ENCODE measurements at regions not wholly inside any gene's neighbourhood (a gene's known extent, or its start where the extent isn't known, plus 50 kb on each side); places are given as distances from the start of the nearest gene placed in this dataset.

DNA sequence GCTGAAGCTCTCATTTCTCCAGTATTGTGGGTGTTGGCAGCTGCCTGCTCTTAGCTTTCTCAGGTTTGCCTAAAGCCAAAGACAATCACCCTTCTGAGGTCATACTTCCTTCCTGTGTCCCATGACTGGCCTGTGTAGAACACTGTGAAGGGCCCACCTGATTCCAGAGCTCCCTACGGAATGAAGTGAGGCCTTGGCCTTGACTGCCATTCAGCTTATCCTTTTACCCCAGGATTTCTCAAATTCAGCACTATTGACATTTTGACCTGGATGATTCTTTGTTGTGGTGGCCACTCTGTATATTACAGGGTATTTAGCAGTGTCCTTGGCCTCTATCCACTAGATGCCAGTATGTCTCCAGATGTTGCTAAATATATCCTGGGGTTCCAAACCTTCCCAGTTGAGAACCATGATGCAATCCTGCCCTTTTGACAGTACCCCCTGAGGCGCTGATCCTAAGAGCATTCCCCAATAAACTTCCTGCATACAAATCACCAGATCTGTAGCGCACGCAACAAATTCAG lies 112.3 kb upstream of the KRR1 start:
- ATAC-seq (peak; percentile 99), DNase-seq (ENCODE audit: low spot score) (peak; percentile 87), FAIRE-seq (peak; percentile 70)
- H3K9ac ChIP-seq (ENCODE audit: insufficient read depth, low read depth, low read length) = no peak overlapping the region
- no peaks in the 10 kb centered on the region for H4K20me1 ChIP-seq (ENCODE audit: insufficient read depth, low read length)
- intact Hi-C loops (cut with micrococcal nuclease; ENCODE audit: unreplicated experiment) = loop anchor here (1.0 to 10.0 kb wide), 6 partner anchors 44 to 414 kb away; no protein-coding TSS in a partner anchor
- ChIA-PET CTCF (ENCODE audit: low intra/inter-chr PET ratio, low total read pairs) (interaction anchor here (1.2 kb wide), 2 partner anchors 354 to 407 kb away, joined by 3 to 6 read pairs; partner anchors contain the start of gene PHLDA1), POLR2A (interaction anchor here (0.6 to 3.7 kb wide), 12 partner anchors 12 to 725 kb away, joined by 3 to 51 read pairs (median 4); partner anchors contain the start of genes BBS10 and PHLDA1)
- H3K27ac ChIP-seq (ENCODE audit: extremely low read length, insufficient read depth, low read length) = no peak overlapping the region
- H3K4me2 ChIP-seq (ENCODE audit: low read depth, low read length) = peak overlapping the region; percentile 35; the same call in 1 of the 2 replicates
- H2AFZ ChIP-seq (ENCODE audit: low read length) = peak overlapping the region; percentile 49
- H3K9me3 ChIP-seq (ENCODE audit: low read length) = no peaks in the 10 kb centered on the region
- H3K4me1 ChIP-seq (ENCODE audit: insufficient read depth, low read length) = peaks cover 40% of the 10 kb centered on the region
- 32% methylated on average over 4 of the region's 4 CpGs for WGBS (ENCODE audit: low lambda C conversion rate)
- no peak overlapping the region; a peak in 1 of 6 replicates for H3K4me3 ChIP-seq (replicated peaks in 1 of 3; ENCODE audit: insufficient read depth in 1 of 3, low read depth in 2 of 3, low read length in 3 of 3)
- in situ Hi-C loops (cut with HindIII; ENCODE audit: extremely low pct_ligation_motif_present, low pct_unique_long_range_greater_than_20kb) = no loop called here
- H3K27me3 ChIP-seq (ENCODE audit: control insufficient read depth in 1 of 2, insufficient read depth in 2 of 2, low read length in 2 of 2) = no peaks in the 10 kb centered on the region
- no peaks in the 10 kb centered on the region for H3K79me2 ChIP-seq (ENCODE audit: insufficient read depth, low read length)
- BruUV-seq (replicated peaks) = no TSS peak
- H3K36me3 ChIP-seq (replicated peaks in 1 of 2; ENCODE audit: control insufficient read depth in 1 of 2, insufficient read depth in 2 of 2, low read length in 2 of 2) = no peaks in the 10 kb centered on the region
- peak; percentile 81 for TF ChIP-seq RCOR2 (CRISPR knock-in tag; IDR thresholded peaks at IDR 0.05)
- TF ChIP-seq EHMT2 (IDR thresholded peaks at IDR 0.05; ENCODE audit: borderline replicate concordance, low read depth, low read length) = peak; percentile 64; the same call in 1 of the 2 replicates
- TF ChIP-seq, protein P1, sequence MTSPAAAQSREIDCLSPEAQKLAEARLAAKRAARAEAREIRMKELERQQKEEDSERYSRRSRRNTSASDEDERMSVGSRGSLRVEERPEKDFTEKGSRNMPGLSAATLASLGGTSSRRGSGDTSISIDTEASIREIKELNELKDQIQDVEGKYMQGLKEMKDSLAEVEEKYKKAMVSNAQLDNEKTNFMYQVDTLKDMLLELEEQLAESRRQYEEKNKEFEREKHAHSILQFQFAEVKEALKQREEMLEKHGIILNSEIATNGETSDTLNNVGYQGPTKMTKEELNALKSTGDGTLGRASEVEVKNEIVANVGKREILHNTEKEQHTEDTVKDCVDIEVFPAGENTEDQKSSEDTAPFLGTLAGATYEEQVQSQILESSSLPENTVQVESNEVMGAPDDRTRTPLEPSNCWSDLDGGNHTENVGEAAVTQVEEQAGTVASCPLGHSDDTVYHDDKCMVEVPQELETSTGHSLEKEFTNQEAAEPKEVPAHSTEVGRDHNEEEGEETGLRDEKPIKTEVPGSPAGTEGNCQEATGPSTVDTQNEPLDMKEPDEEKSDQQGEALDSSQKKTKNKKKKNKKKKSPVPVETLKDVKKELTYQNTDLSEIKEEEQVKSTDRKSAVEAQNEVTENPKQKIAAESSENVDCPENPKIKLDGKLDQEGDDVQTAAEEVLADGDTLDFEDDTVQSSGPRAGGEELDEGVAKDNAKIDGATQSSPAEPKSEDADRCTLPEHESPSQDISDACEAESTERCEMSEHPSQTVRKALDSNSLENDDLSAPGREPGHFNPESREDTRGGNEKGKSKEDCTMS (CRISPR knock-in tag; conservative IDR thresholded peaks at IDR 0.05) = no peak
- no peak for TF ChIP-seq ZSCAN22 (CRISPR knock-in tag; IDR thresholded peaks at IDR 0.05)
- 0 out of 2 replicates have a peak, but pooled peaks have one; percentile 55 for TF ChIP-seq HMG20B (CRISPR knock-in tag; conservative IDR thresholded peaks at IDR 0.05)
- TF ChIP-seq ZMYM3 (CRISPR knock-in tag; IDR thresholded peaks at IDR 0.05) = peak; percentile 78
- peak; percentile 13; the same call in 1 of the 2 replicates for TF ChIP-seq PITX1 (CRISPR knock-in tag; IDR thresholded peaks at IDR 0.05)
- TF ChIP-seq DMAP1 (CRISPR knock-in tag; IDR thresholded peaks at IDR 0.05) = peak; percentile 49; the same call in 1 of the 2 replicates
- no peak for TF ChIP-seq WIZ (CRISPR knock-in tag; IDR thresholded peaks at IDR 0.05)
- TF ChIP-seq ZFP90 (CRISPR knock-in tag; IDR thresholded peaks at IDR 0.05; ENCODE audit: borderline replicate concordance) = no peak
- TF ChIP-seq FOXK2 (IDR thresholded peaks at IDR 0.05) = peak; percentile 64; the same call in 1 of the 2 replicates
- peak in 1 of 2 experiments; percentile 97; a peak in 3 of 4 replicates for TF ChIP-seq ATF4 (CRISPR knock-in tag; IDR thresholded peaks at IDR 0.05)
- TF ChIP-seq SMARCE1 (IDR thresholded peaks at IDR 0.05; ENCODE audit: borderline replicate concordance) = no peak
- peak; percentile 60; the same call in 1 of the 2 replicates for TF ChIP-seq MED13 (CRISPR knock-in tag; IDR thresholded peaks at IDR 0.05)
- no peak for TF ChIP-seq KDM3A (CRISPR knock-in tag; IDR thresholded peaks at IDR 0.05; ENCODE audit: low read depth)
- TF ChIP-seq, protein P2, sequence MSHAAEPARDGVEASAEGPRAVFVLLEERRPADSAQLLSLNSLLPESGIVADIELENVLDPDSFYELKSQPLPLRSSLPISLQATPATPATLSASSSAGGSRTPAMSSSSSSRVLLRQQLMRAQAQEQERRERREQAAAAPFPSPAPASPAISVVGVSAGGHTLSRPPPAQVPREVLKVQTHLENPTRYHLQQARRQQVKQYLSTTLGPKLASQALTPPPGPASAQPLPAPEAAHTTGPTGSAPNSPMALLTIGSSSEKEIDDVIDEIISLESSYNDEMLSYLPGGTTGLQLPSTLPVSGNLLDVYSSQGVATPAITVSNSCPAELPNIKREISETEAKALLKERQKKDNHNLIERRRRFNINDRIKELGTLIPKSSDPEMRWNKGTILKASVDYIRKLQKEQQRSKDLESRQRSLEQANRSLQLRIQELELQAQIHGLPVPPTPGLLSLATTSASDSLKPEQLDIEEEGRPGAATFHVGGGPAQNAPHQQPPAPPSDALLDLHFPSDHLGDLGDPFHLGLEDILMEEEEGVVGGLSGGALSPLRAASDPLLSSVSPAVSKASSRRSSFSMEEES (CRISPR knock-in tag; IDR thresholded peaks at IDR 0.05) = peak; percentile 69
- TF ChIP-seq ZNF652 (CRISPR knock-in tag; IDR thresholded peaks at IDR 0.05; ENCODE audit: borderline replicate concordance, low read depth) = 0 out of 2 replicates have a peak, but pooled peaks have one; percentile 14
- TF ChIP-seq STAT5B (CRISPR knock-in tag; IDR thresholded peaks at IDR 0.05) = no peak
- TF ChIP-seq, protein P3, sequence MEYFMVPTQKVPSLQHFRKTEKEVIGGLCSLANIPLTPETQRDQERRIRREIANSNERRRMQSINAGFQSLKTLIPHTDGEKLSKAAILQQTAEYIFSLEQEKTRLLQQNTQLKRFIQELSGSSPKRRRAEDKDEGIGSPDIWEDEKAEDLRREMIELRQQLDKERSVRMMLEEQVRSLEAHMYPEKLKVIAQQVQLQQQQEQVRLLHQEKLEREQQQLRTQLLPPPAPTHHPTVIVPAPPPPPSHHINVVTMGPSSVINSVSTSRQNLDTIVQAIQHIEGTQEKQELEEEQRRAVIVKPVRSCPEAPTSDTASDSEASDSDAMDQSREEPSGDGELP (IDR thresholded peaks at IDR 0.05; ENCODE audit: borderline replicate concordance, low read depth) = peak; percentile 32; the same call in 1 of the 2 replicates
- TF ChIP-seq SP140L (CRISPR knock-in tag; IDR thresholded peaks at IDR 0.05; ENCODE audit: borderline replicate concordance) = no peak; the same call in 1 of the 2 replicates
- TF ChIP-seq SMAD3 (CRISPR knock-in tag; IDR thresholded peaks at IDR 0.05) = peak; percentile 68; the same call in 1 of the 2 replicates
